ENCODE measurements at regions not wholly inside any gene's neighbourhood (a gene's known extent, or its start where the extent isn't known, plus 50 kb on each side); places are given as distances from the start of the nearest gene placed in this dataset.

DNA sequence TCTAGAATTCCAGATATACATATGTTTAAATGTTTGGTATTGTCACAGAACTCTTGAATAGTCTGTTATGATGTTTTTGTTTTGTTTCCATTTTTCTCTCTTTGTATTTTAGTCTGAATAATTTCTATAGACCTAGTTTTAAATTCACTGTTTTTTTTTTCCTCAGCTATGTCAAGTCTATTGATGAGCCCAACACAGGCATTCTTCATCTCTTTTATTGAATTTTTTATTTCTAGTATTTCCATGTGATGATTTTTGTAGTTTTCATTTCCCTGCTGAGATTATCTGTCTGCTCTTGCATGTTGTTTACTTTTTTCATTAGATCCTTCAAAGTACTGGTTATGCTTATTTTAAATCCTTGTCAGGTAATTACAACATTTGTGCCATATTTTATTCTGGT lies 254.7 kb downstream of the C1D start:
- no peak overlapping the region for H3K4me3 ChIP-seq (ENCODE audit: low read length in 2 of 2)
- no peaks in the 10 kb centered on the region for H3K4me1 ChIP-seq (ENCODE audit: control insufficient read depth in 2 of 2, insufficient read depth in 1 of 2, low read depth in 1 of 2, low read length in 2 of 2)
- no peak overlapping the region for H2AK5ac ChIP-seq (ENCODE audit: low read depth, low read length)
- H3K27ac ChIP-seq (replicated peaks; ENCODE audit: low read length) = no peak overlapping the region
- no peak overlapping the region for H3K23ac ChIP-seq (ENCODE audit: low read depth, low read length, poor library complexity)
- no peak for DNase-seq (ENCODE audit: low spot score)
- H3K4me2 ChIP-seq (ENCODE audit: insufficient read depth, low read length, poor library complexity, severe bottlenecking) = no peak overlapping the region
- no peak overlapping the region for H2BK12ac ChIP-seq (ENCODE audit: low read length)
- no peak overlapping the region for H2BK120ac ChIP-seq (ENCODE audit: low read depth, low read length)
- no peak overlapping the region for H3K14ac ChIP-seq (ENCODE audit: low read length)
- H2BK15ac ChIP-seq (ENCODE audit: low read length) = no peak overlapping the region
- H3K9ac ChIP-seq (ENCODE audit: low read depth, low read length, poor library complexity) = no peak overlapping the region
- no peak overlapping the region for H2BK5ac ChIP-seq (ENCODE audit: low read length)
- H2AFZ ChIP-seq (ENCODE audit: low read length) = no peak overlapping the region
- no peaks in the 10 kb centered on the region for H3K9me3 ChIP-seq (replicated peaks in 1 of 2; ENCODE audit: control insufficient read depth in 2 of 2, insufficient read depth in 1 of 2, low read depth in 1 of 2, low read length in 2 of 2)
- no peak overlapping the region for H3K18ac ChIP-seq (ENCODE audit: low read length)
- no peaks in the 10 kb centered on the region for H3K36me3 ChIP-seq (replicated peaks in 1 of 2; ENCODE audit: control insufficient read depth in 2 of 2, insufficient read depth in 2 of 2, low read length in 2 of 2)
- H3K4ac ChIP-seq (ENCODE audit: low read length) = no peak overlapping the region
- H3K27me3 ChIP-seq (ENCODE audit: control insufficient read depth in 3 of 3, insufficient read depth in 3 of 3, low read depth in 1 of 3, low read length in 3 of 3) = no peaks in the 10 kb centered on the region
- H4K91ac ChIP-seq (ENCODE audit: low read depth, low read length, poor library complexity) = no peak overlapping the region
- H3K79me1 ChIP-seq (ENCODE audit: low read depth, low read length) = no peaks in the 10 kb centered on the region
- no peak overlapping the region for H4K8ac ChIP-seq (ENCODE audit: low read depth, low read length)

DNA sequence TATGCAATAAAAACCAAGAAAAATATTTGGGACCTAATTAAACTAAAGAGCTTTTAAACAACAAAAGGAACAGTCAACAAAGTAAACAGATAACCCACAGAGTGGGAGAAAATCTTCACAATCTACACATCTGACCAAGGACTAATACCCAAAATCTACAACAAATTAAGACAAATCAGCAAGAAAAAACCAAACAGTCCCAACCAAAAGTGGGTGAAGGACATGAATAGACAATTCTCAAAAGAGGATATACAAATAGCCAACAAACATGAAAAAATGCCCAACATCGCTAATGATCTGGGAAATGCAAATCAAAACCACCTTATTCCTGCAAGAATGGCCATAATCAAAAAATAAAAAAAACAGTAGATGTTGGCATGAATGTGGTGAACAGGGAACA lies 250.1 kb downstream of the C1D start:
- Histone ChIP-seq H3K23ac (ENCODE audit: low read depth, low read length, poor library complexity) (no peak overlapping the region), H3K9me3 (replicated peaks in 1 of 2; ENCODE audit: control insufficient read depth in 2 of 2, insufficient read depth in 1 of 2, low read depth in 1 of 2, low read length in 2 of 2) (no peaks in the 10 kb centered on the region), H2BK120ac (ENCODE audit: low read depth, low read length) (no peak overlapping the region), H4K8ac (ENCODE audit: low read depth, low read length) (no peak overlapping the region), H3K4me3 (ENCODE audit: low read length in 2 of 2) (no peak overlapping the region), H2BK5ac (ENCODE audit: low read length) (no peak overlapping the region), H2BK12ac (ENCODE audit: low read length) (no peak overlapping the region), H3K79me1 (ENCODE audit: low read depth, low read length) (no peaks in the 10 kb centered on the region), H3K9ac (ENCODE audit: low read depth, low read length, poor library complexity) (no peak overlapping the region), H3K36me3 (replicated peaks in 1 of 2; ENCODE audit: control insufficient read depth in 2 of 2, insufficient read depth in 2 of 2, low read length in 2 of 2) (no peaks in the 10 kb centered on the region), H3K27ac (replicated peaks; ENCODE audit: low read length) (no peak overlapping the region), H3K14ac (ENCODE audit: low read length) (no peak overlapping the region), H2BK15ac (ENCODE audit: low read length) (no peak overlapping the region), H3K27me3 (ENCODE audit: control insufficient read depth in 3 of 3, insufficient read depth in 3 of 3, low read depth in 1 of 3, low read length in 3 of 3) (no peaks in the 10 kb centered on the region), H3K4me1 (ENCODE audit: control insufficient read depth in 2 of 2, insufficient read depth in 1 of 2, low read depth in 1 of 2, low read length in 2 of 2) (no peaks in the 10 kb centered on the region), H3K18ac (ENCODE audit: low read length) (no peak overlapping the region), H4K91ac (ENCODE audit: low read depth, low read length, poor library complexity) (no peak overlapping the region), H3K4ac (ENCODE audit: low read length) (no peak overlapping the region), H3K4me2 (ENCODE audit: insufficient read depth, low read length, poor library complexity, severe bottlenecking) (no peak overlapping the region), H2AK5ac (ENCODE audit: low read depth, low read length) (no peak overlapping the region), H2AFZ (ENCODE audit: low read length) (no peak overlapping the region)
- whole genome bisulfite sequencing, 2 donors (ENCODE audit: extremely low coverage in 2 of 2, insufficient read length in 2 of 2, insufficient replicate concordance in 1 of 2) = no CpG with 5 or more reads among the region's 1 CpG
- no peak for DNase-seq (ENCODE audit: low spot score)

- H3K23ac ChIP-seq (ENCODE audit: low read depth, low read length, poor library complexity) = no peak overlapping the region
Measured at GRCh38 chr2:67823726-67824125, 239.1 kb downstream of the C1D start.

GRCh38 chr2:67824186-67824585 lies 238.6 kb downstream of the C1D start:
- H3K27ac ChIP-seq (replicated peaks; ENCODE audit: low read length) = no peak overlapping the region
- no peaks in the 10 kb centered on the region for H3K4me1 ChIP-seq (ENCODE audit: control insufficient read depth in 2 of 2, insufficient read depth in 1 of 2, low read depth in 1 of 2, low read length in 2 of 2)
- no peaks in the 10 kb centered on the region for H3K79me1 ChIP-seq (ENCODE audit: low read depth, low read length)
- no peak overlapping the region for H3K18ac ChIP-seq (ENCODE audit: low read length)
- no peak overlapping the region for H2BK5ac ChIP-seq (ENCODE audit: low read length)
- H3K23ac ChIP-seq (ENCODE audit: low read depth, low read length, poor library complexity) = no peak overlapping the region
- H3K27me3 ChIP-seq (ENCODE audit: control insufficient read depth in 3 of 3, insufficient read depth in 3 of 3, low read depth in 1 of 3, low read length in 3 of 3) = no peaks in the 10 kb centered on the region
- H3K4me3 ChIP-seq (ENCODE audit: low read length in 2 of 2) = no peak overlapping the region
- no peak overlapping the region for H3K14ac ChIP-seq (ENCODE audit: low read length)
- H3K36me3 ChIP-seq (replicated peaks in 1 of 2; ENCODE audit: control insufficient read depth in 2 of 2, insufficient read depth in 2 of 2, low read length in 2 of 2) = no peaks in the 10 kb centered on the region
- no peak overlapping the region for H2BK15ac ChIP-seq (ENCODE audit: low read length)
- no peak overlapping the region for H2AK5ac ChIP-seq (ENCODE audit: low read depth, low read length)
- no peak overlapping the region for H2BK120ac ChIP-seq (ENCODE audit: low read depth, low read length)
- H3K4me2 ChIP-seq (ENCODE audit: insufficient read depth, low read length, poor library complexity, severe bottlenecking) = no peak overlapping the region
- no peaks in the 10 kb centered on the region for H3K9me3 ChIP-seq (replicated peaks in 1 of 2; ENCODE audit: control insufficient read depth in 2 of 2, insufficient read depth in 1 of 2, low read depth in 1 of 2, low read length in 2 of 2)
- no peak overlapping the region for H3K9ac ChIP-seq (ENCODE audit: low read depth, low read length, poor library complexity)
- DNase-seq (ENCODE audit: low spot score) = no peak
- no peak overlapping the region for H3K4ac ChIP-seq (ENCODE audit: low read length)
- no peak overlapping the region for H2AFZ ChIP-seq (ENCODE audit: low read length)
- no peak overlapping the region for H2BK12ac ChIP-seq (ENCODE audit: low read length)
- WGBS, 2 donors (ENCODE audit: extremely low coverage in 2 of 2, insufficient read length in 2 of 2, insufficient replicate concordance in 1 of 2) = no CpG with 5 or more reads among the region's 6 CpGs
- H4K8ac ChIP-seq (ENCODE audit: low read depth, low read length) = no peak overlapping the region
- H4K91ac ChIP-seq (ENCODE audit: low read depth, low read length, poor library complexity) = no peak overlapping the region

More at GRCh38 chr2:67823726-67824125, 239.1 kb downstream of the C1D start:
- H3K9me3 ChIP-seq (replicated peaks in 1 of 2; ENCODE audit: control insufficient read depth in 2 of 2, insufficient read depth in 1 of 2, low read depth in 1 of 2, low read length in 2 of 2) = no peaks in the 10 kb centered on the region
- H3K14ac ChIP-seq (ENCODE audit: low read length) = no peak overlapping the region
- H3K79me1 ChIP-seq (ENCODE audit: low read depth, low read length) = no peaks in the 10 kb centered on the region
- WGBS, 2 donors (ENCODE audit: extremely low coverage in 2 of 2, insufficient read length in 2 of 2, insufficient replicate concordance in 1 of 2) = no CpG with 5 or more reads among the region's 8 CpGs
- H3K9ac ChIP-seq (ENCODE audit: low read depth, low read length, poor library complexity) = no peak overlapping the region
- no peak overlapping the region for H2BK5ac ChIP-seq (ENCODE audit: low read length)
- no peak overlapping the region for H3K4me2 ChIP-seq (ENCODE audit: insufficient read depth, low read length, poor library complexity, severe bottlenecking)
- H3K4me3 ChIP-seq (ENCODE audit: low read length in 2 of 2) = no peak overlapping the region
- H2BK12ac ChIP-seq (ENCODE audit: low read length) = no peak overlapping the region
- no peak overlapping the region for H3K18ac ChIP-seq (ENCODE audit: low read length)
- H2AK5ac ChIP-seq (ENCODE audit: low read depth, low read length) = no peak overlapping the region
- no peak overlapping the region for H4K8ac ChIP-seq (ENCODE audit: low read depth, low read length)
- H3K4ac ChIP-seq (ENCODE audit: low read length) = no peak overlapping the region
- H3K4me1 ChIP-seq (ENCODE audit: control insufficient read depth in 2 of 2, insufficient read depth in 1 of 2, low read depth in 1 of 2, low read length in 2 of 2) = no peaks in the 10 kb centered on the region
- H4K91ac ChIP-seq (ENCODE audit: low read depth, low read length, poor library complexity) = no peak overlapping the region
- H2BK15ac ChIP-seq (ENCODE audit: low read length) = no peak overlapping the region
- no peak overlapping the region for H2BK120ac ChIP-seq (ENCODE audit: low read depth, low read length)
- no peak overlapping the region for H2AFZ ChIP-seq (ENCODE audit: low read length)
- no peaks in the 10 kb centered on the region for H3K36me3 ChIP-seq (replicated peaks in 1 of 2; ENCODE audit: control insufficient read depth in 2 of 2, insufficient read depth in 2 of 2, low read length in 2 of 2)
- no peaks in the 10 kb centered on the region for H3K27me3 ChIP-seq (ENCODE audit: control insufficient read depth in 3 of 3, insufficient read depth in 3 of 3, low read depth in 1 of 3, low read length in 3 of 3)
- no peak overlapping the region for H3K27ac ChIP-seq (replicated peaks; ENCODE audit: low read length)
- no peak for DNase-seq (ENCODE audit: low spot score)
